Endodermal cell (in vitro differentiated cells): ENCODE measurements at regions not wholly inside any gene's neighbourhood (a gene's known extent, or its start where the extent isn't known, plus 50 kb on each side); places are given as distances from the start of the nearest gene placed in this dataset.

Experiments
- DNase-seq: peaks from one replicate; pipeline ENCODE4 v3.0.0-alpha.2; 2017
- H3K27ac ChIP-seq: 2 replicates; pipeline ENCODE4 v1.5.1; 2013; ENCODE audit warnings: mild to moderate bottlenecking, low read depth, low read length, moderate library complexity
- H3K27me3 ChIP-seq: 2 replicates; pipeline ENCODE4 v1.6.1; 2013; ENCODE audit warnings: mild to moderate bottlenecking, low read length, moderate library complexity; ENCODE audit not compliant: insufficient read depth, control insufficient read depth, poor library complexity, severe bottlenecking
- H3K36me3 ChIP-seq: 2 replicates; pipeline ENCODE4 v1.7.0; 2013; ENCODE audit warnings: mild to moderate bottlenecking, low read length, moderate library complexity; ENCODE audit not compliant: control insufficient read depth, insufficient read depth
- H3K4me1 ChIP-seq: one replicate; pipeline ENCODE4 v1.7.0; 2013; ENCODE audit warnings: low read length; ENCODE audit not compliant: control insufficient read depth, insufficient read depth
- H3K4me3 ChIP-seq: 2 replicates; pipeline ENCODE4 v1.5.1; 2013; ENCODE audit warnings: mild to moderate bottlenecking, low read length, moderate library complexity
- H3K9ac ChIP-seq: 2 replicates; pipeline ENCODE4 v1.6.1; 2013; ENCODE audit warnings: mild to moderate bottlenecking, low read length, moderate library complexity; ENCODE audit not compliant: poor library complexity, severe bottlenecking; ENCODE audit errors: extremely low read depth
- H3K9me3 ChIP-seq: 2 replicates; pipeline ENCODE4 v1.6.1; 2013; ENCODE audit warnings: mild to moderate bottlenecking, low read length, moderate library complexity; ENCODE audit not compliant: control insufficient read depth
- H3K27ac Mint-ChIP-seq: 2 replicates; pipeline ENCODE4 v1.8.0; 2020; ENCODE audit warnings: mixed read lengths
- H3K27me3 Mint-ChIP-seq: 2 replicates; pipeline ENCODE4 v1.8.0; 2021; ENCODE audit warnings: mild to moderate bottlenecking, mixed read lengths; ENCODE audit not compliant: insufficient read depth
- H3K36me3 Mint-ChIP-seq: 2 replicates; pipeline ENCODE4 v1.8.0; 2020; ENCODE audit warnings: low read depth, mixed read lengths
- H3K4me1 Mint-ChIP-seq: 2 replicates; pipeline ENCODE4 v1.8.0; 2020; ENCODE audit warnings: mixed read lengths
- H3K4me3 Mint-ChIP-seq: 2 replicates; pipeline ENCODE4 v1.8.0; 2020; ENCODE audit warnings: mild to moderate bottlenecking, moderate library complexity, mixed read lengths
- H3K9me3 Mint-ChIP-seq: 2 replicates; pipeline ENCODE4 v1.8.0; 2020; ENCODE audit warnings: mild to moderate bottlenecking, mixed read lengths
- WGBS, 2 experiments: methylation state at CpG; one replicate each; pipeline versions ENCODE4 v1.1.5 to v1.1.7; 2013; ENCODE audit warnings: missing lambda C conversion rate in 2 of 2, mixed read lengths in 1 of 2; ENCODE audit not compliant: insufficient coverage in 1 of 2, insufficient read length in 1 of 2; 5-methylcytosine and 5-hydroxymethylcytosine counted together
- TF ChIP-seq, protein P1 (sequence below): fragments of 200-600 bp; sonication (generic); conservative IDR thresholded peaks from 2 replicates; pipeline ENCODE4 v1.5.0; 2021; ENCODE audit warnings: antibody characterized with exemption, mild to moderate bottlenecking

DNA sequence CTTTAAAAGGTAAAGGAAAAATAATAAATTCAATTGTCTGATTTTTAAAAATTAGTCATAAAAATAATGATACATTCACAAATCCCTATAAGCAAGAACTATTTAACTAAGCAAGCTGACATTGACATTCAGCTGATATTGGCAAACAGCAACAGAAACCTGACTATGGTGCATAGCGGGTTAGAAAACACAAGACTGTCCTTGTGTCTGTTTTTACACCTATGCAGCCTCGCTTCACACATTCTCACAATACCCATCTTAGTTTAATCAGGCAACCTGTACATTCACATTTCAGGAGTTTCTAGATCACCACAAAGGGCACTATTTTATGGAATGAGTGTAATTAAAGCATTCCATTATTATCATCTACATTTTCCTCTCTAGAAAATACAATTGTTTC, 737.1 kb downstream of the KCNA4 start:
- H3K9ac ChIP-seq, result no peak overlapping the region
- H3K4me1 ChIP-seq, result no peaks in the 10 kb centered on the region
- no peaks in the 10 kb centered on the region for H3K36me3 ChIP-seq
- Mint-ChIP-seq H3K4me3 (no peak overlapping the region), H3K4me1 (no peaks in the 10 kb centered on the region), H3K9me3 (no peaks in the 10 kb centered on the region), H3K36me3 (no peaks in the 10 kb centered on the region), H3K27me3 (no peaks in the 10 kb centered on the region), H3K27ac (no peak overlapping the region)
- no peaks in the 10 kb centered on the region for H3K27me3 ChIP-seq
- H3K4me3 ChIP-seq, result no peak overlapping the region
- 71% methylated on average over 2 of the region's 2 CpGs; no CpG with 5 or more reads in 1 of the 2 experiments for WGBS, 2 experiments
- no peak for DNase-seq
- TF ChIP-seq, protein P1, sequence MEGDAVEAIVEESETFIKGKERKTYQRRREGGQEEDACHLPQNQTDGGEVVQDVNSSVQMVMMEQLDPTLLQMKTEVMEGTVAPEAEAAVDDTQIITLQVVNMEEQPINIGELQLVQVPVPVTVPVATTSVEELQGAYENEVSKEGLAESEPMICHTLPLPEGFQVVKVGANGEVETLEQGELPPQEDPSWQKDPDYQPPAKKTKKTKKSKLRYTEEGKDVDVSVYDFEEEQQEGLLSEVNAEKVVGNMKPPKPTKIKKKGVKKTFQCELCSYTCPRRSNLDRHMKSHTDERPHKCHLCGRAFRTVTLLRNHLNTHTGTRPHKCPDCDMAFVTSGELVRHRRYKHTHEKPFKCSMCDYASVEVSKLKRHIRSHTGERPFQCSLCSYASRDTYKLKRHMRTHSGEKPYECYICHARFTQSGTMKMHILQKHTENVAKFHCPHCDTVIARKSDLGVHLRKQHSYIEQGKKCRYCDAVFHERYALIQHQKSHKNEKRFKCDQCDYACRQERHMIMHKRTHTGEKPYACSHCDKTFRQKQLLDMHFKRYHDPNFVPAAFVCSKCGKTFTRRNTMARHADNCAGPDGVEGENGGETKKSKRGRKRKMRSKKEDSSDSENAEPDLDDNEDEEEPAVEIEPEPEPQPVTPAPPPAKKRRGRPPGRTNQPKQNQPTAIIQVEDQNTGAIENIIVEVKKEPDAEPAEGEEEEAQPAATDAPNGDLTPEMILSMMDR, result no peak
- no peak overlapping the region for H3K27ac ChIP-seq
- H3K9me3 ChIP-seq, result no peaks in the 10 kb centered on the region

DNA sequence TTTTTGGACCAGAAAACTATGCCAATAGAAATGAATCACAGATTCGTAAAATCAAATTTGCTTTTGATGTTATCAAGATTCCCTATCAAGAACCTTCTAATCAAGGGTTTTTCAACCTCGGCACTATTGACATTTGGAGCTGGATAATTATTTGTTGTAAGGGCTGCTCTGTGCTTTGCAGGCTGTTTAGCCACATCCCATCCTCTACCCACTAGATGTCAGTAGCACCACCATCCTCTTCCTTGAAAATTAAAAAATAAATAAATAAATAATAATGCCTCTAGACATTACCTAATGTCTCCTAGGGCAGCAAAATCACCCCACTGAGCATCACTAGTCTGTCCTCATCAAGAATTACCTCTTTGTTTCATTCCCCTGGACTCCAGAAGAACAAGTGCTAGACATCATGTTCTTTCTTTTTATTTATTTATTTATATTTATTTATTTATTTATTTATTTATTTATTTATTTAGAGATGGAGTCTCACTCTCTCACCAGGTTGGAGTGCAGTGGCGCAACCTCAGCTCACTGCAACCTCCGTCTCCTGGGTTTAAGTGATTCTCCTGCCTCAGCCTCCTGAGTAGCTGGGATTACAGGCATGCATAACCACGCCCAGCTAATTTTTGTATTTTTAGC, 744.7 kb downstream of the KCNA4 start:
- Histone ChIP-seq H3K9ac (no peak overlapping the region), H3K27ac (no peak overlapping the region), H3K36me3 (no peaks in the 10 kb centered on the region), H3K9me3 (no peaks in the 10 kb centered on the region), H3K4me3 (no peak overlapping the region), H3K27me3 (no peaks in the 10 kb centered on the region), H3K4me1 (peaks cover 3% of the 10 kb centered on the region)
- H3K4me1 Mint-ChIP-seq, result peaks cover 5% of the 10 kb centered on the region
- no peaks in the 10 kb centered on the region for H3K36me3 Mint-ChIP-seq
- no peaks in the 10 kb centered on the region for H3K9me3 Mint-ChIP-seq
- no peak overlapping the region for H3K27ac Mint-ChIP-seq
- H3K27me3 Mint-ChIP-seq, result no peaks in the 10 kb centered on the region
- no peak for DNase-seq
- TF ChIP-seq, protein P1, result peak; percentile 65
- WGBS, 2 experiments, result 80 to 91% methylated on average over 4 of the region's 5 CpGs
- H3K4me3 Mint-ChIP-seq, result no peak overlapping the region

DNA sequence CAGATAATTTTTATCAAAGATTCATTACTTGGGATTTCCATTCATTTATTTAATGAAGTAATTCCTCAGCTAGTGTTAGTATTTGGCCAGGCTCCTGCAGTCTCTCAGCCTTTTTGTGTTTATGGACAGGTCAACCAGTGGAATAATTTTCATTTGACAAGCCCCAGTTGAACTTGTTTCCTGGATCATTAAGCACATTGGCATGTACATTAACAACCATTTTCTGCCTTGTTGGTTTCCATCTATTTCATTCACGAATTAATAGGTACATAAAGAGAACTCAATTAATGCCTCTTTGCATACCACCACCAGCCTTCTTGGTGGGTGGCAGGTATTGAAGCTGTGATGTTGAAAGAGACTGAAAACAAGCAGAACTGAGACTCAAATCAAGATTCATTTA, 745.2 kb downstream of the KCNA4 start:
- no peaks in the 10 kb centered on the region for H3K9me3 Mint-ChIP-seq
- H3K4me1 Mint-ChIP-seq, result peaks cover 5% of the 10 kb centered on the region
- no peaks in the 10 kb centered on the region for H3K36me3 Mint-ChIP-seq
- no peaks in the 10 kb centered on the region for H3K27me3 ChIP-seq
- no peak overlapping the region for H3K27ac Mint-ChIP-seq
- TF ChIP-seq, protein P1, result no peak
- no peak overlapping the region for H3K27ac ChIP-seq
- H3K36me3 ChIP-seq, result no peaks in the 10 kb centered on the region
- 43% methylated on average over 1 of the region's 1 CpG; no CpG with 5 or more reads in 1 of the 2 experiments for WGBS, 2 experiments
- no peak for DNase-seq
- peaks cover 3% of the 10 kb centered on the region for H3K4me1 ChIP-seq
- H3K9me3 ChIP-seq, result no peaks in the 10 kb centered on the region
- no peak overlapping the region for H3K9ac ChIP-seq
- no peak overlapping the region for H3K4me3 ChIP-seq
- H3K27me3 Mint-ChIP-seq, result no peaks in the 10 kb centered on the region
- H3K4me3 Mint-ChIP-seq, result no peak overlapping the region
